Fibroblast of lung (primary cell): ENCODE measurements at regions not wholly inside any gene's neighbourhood (a gene's known extent, or its start where the extent isn't known, plus 50 kb on each side); places are given as distances from the start of the nearest gene placed in this dataset.

Source experiments
- DNase-seq, 2 donors: peaks; one replicate each; pipeline versions ENCODE4 v3.0.0 to v3.0.0-alpha.2; 2010; ENCODE audit warnings: low read depth in 2 of 2
- H2AFZ ChIP-seq: 2 replicates; pipeline ENCODE4 v1.5.1; 2012; ENCODE audit warnings: low read length, control low read depth, inconsistent platforms
- H3K27ac ChIP-seq: 2 replicates; pipeline ENCODE4 v1.5.1; 2011; ENCODE audit warnings: low read length, control low read depth; ENCODE audit not compliant: insufficient read depth
- H3K27me3 ChIP-seq: 2 replicates; pipeline ENCODE4 v1.5.1; 2011; ENCODE audit warnings: mild to moderate bottlenecking, low read length; ENCODE audit not compliant: control insufficient read depth, insufficient read depth
- H3K36me3 ChIP-seq: 2 replicates; pipeline ENCODE4 v1.5.1; 2011; ENCODE audit warnings: low read length; ENCODE audit not compliant: control insufficient read depth, insufficient read depth
- H3K4me1 ChIP-seq: 2 replicates; pipeline ENCODE4 v1.5.1; 2011; ENCODE audit warnings: low read length; ENCODE audit not compliant: control insufficient read depth, insufficient read depth; ENCODE audit errors: extremely low read depth
- H3K4me2 ChIP-seq: 2 replicates; pipeline ENCODE4 v1.5.1; 2011; ENCODE audit warnings: low read length, control low read depth; ENCODE audit not compliant: insufficient read depth; ENCODE audit errors: extremely low read depth
- H3K4me3 ChIP-seq, 4 experiments: fragments of 200-600 bp in 1 of 4; sonication (generic) in 1 of 4; replicated peaks in 1 of 4; 2 replicates each; pipeline ENCODE4 v1.5.1; 2011 to 2016; ENCODE audit warnings: low read length in 4 of 4, low read depth in 3 of 4, mild to moderate bottlenecking in 3 of 4, control low read depth in 2 of 4, inconsistent platforms in 1 of 4, mixed read lengths in 1 of 4; ENCODE audit not compliant: insufficient read depth in 1 of 4; ENCODE audit errors: control extremely low read depth in 1 of 4
- H3K79me2 ChIP-seq: 2 replicates; pipeline ENCODE4 v1.5.1; 2012; ENCODE audit warnings: mild to moderate bottlenecking, low read length, inconsistent platforms; ENCODE audit not compliant: control insufficient read depth, insufficient read depth
- H3K9ac ChIP-seq: 2 replicates; pipeline ENCODE4 v1.5.1; 2011; ENCODE audit warnings: mild to moderate bottlenecking, low read length, control low read depth; ENCODE audit not compliant: insufficient read depth
- H3K9me3 ChIP-seq: 2 replicates; pipeline ENCODE4 v1.5.1; 2012; ENCODE audit warnings: low read depth, low read length; ENCODE audit not compliant: control insufficient read depth, insufficient read depth
- H4K20me1 ChIP-seq: 2 replicates; pipeline ENCODE4 v1.5.1; 2011; ENCODE audit warnings: low read length; ENCODE audit not compliant: control insufficient read depth, insufficient read depth; ENCODE audit errors: extremely low read depth
- EZH2 ChIP-seq: IDR thresholded peaks from 2 replicates; pipeline ENCODE4 v1.5.1; 2012; ENCODE audit warnings: low read length, control low read depth, mild to moderate bottlenecking; ENCODE audit errors: missing control alignments
- TF ChIP-seq, protein P1 (sequence below), 2 donors: IDR thresholded peaks in 1 of 2; conservative IDR thresholded peaks in 1 of 2; 1 replicate in 1 of 2; 2 replicates in 1 of 2; pipeline ENCODE4 v1.5.1; 2011 to 2012; ENCODE audit warnings: low read length in 2 of 2, control low read depth in 1 of 2, inconsistent platforms in 1 of 2, low read depth in 1 of 2, mild to moderate bottlenecking in 1 of 2

- TF ChIP-seq, protein P1, sequence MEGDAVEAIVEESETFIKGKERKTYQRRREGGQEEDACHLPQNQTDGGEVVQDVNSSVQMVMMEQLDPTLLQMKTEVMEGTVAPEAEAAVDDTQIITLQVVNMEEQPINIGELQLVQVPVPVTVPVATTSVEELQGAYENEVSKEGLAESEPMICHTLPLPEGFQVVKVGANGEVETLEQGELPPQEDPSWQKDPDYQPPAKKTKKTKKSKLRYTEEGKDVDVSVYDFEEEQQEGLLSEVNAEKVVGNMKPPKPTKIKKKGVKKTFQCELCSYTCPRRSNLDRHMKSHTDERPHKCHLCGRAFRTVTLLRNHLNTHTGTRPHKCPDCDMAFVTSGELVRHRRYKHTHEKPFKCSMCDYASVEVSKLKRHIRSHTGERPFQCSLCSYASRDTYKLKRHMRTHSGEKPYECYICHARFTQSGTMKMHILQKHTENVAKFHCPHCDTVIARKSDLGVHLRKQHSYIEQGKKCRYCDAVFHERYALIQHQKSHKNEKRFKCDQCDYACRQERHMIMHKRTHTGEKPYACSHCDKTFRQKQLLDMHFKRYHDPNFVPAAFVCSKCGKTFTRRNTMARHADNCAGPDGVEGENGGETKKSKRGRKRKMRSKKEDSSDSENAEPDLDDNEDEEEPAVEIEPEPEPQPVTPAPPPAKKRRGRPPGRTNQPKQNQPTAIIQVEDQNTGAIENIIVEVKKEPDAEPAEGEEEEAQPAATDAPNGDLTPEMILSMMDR (conservative IDR thresholded peaks at IDR 0.05 in 1 of 2, IDR thresholded peaks at IDR 0.05 in 1 of 2; ENCODE audit: low read depth in 1 of 2, low read length in 2 of 2), result no peak
- TF ChIP-seq EZH2, result no peak
- no peak for DNase-seq
- no peak overlapping the region for H2AFZ ChIP-seq
These were observed 79.9 kb upstream of the TMTC1 start for GRCh38 chr12:29863665-29864064.

GRCh38 chr12:29858270-29858786 lies 74.6 kb upstream of the TMTC1 start:
- Histone ChIP-seq H2AFZ (no peak overlapping the region), H4K20me1 (no peaks in the 10 kb centered on the region), H3K4me1 (no peaks in the 10 kb centered on the region), H3K4me2 (no peak overlapping the region), H3K27ac (no peak overlapping the region), H3K79me2 (no peaks in the 10 kb centered on the region), H3K36me3 (no peaks in the 10 kb centered on the region), H3K27me3 (no peaks in the 10 kb centered on the region), H3K9ac (no peak overlapping the region), H3K4me3 (no peak overlapping the region), H3K9me3 (no peaks in the 10 kb centered on the region)
- TF ChIP-seq, protein P1 (conservative IDR thresholded peaks at IDR 0.05 in 1 of 2, IDR thresholded peaks at IDR 0.05 in 1 of 2; ENCODE audit: low read depth in 1 of 2, low read length in 2 of 2), result no peak
- DNase-seq, result no peak

More at GRCh38 chr12:29863665-29864064, 79.9 kb upstream of the TMTC1 start:
- H3K9ac ChIP-seq, result no peak overlapping the region
- no peaks in the 10 kb centered on the region for H3K4me1 ChIP-seq
- H3K27ac ChIP-seq, result no peak overlapping the region
- no peaks in the 10 kb centered on the region for H3K36me3 ChIP-seq
- no peak overlapping the region for H3K4me3 ChIP-seq
- H3K9me3 ChIP-seq, result no peaks in the 10 kb centered on the region
- H3K4me2 ChIP-seq, result no peak overlapping the region
- H4K20me1 ChIP-seq, result no peaks in the 10 kb centered on the region
- H3K79me2 ChIP-seq, result no peaks in the 10 kb centered on the region
- no peaks in the 10 kb centered on the region for H3K27me3 ChIP-seq

GRCh38 chr12:29847246-29847645 lies 63.5 kb upstream of the TMTC1 start:
- Histone ChIP-seq H3K9me3 (no peaks in the 10 kb centered on the region), H3K4me1 (no peaks in the 10 kb centered on the region), H3K4me2 (no peak overlapping the region)

More at GRCh38 chr12:29847246-29847645, 63.5 kb upstream of the TMTC1 start:
- Histone ChIP-seq H3K27ac (no peak overlapping the region), H3K4me3 (no peak overlapping the region), H3K27me3 (no peaks in the 10 kb centered on the region), H4K20me1 (no peaks in the 10 kb centered on the region), H2AFZ (no peak overlapping the region), H3K9ac (no peak overlapping the region), H3K36me3 (no peaks in the 10 kb centered on the region), H3K79me2 (no peaks in the 10 kb centered on the region)
- TF ChIP-seq, protein P1 (conservative IDR thresholded peaks at IDR 0.05 in 1 of 2, IDR thresholded peaks at IDR 0.05 in 1 of 2; ENCODE audit: low read depth in 1 of 2, low read length in 2 of 2), result no peak
- no peak for TF ChIP-seq EZH2
- no peak for DNase-seq
